OCI-LY3 (cell line): ENCODE measurements at regions not wholly inside any gene's neighbourhood (a gene's known extent, or its start where the extent isn't known, plus 50 kb on each side); places are given as distances from the start of the nearest gene placed in this dataset.

Source experiments
- CTCF ChIP-seq: fragments of 200-600, 300-600 bp; sonication (generic); IDR thresholded peaks from 2 replicates; pipeline ENCODE4 v1.5.1; 2014; ENCODE audit warnings: antibody characterized with exemption, low read length, low read depth
- EZH2phosphoT487 ChIP-seq: fragments of 200-600 bp; shearing (Covaris generic); IDR thresholded peaks from 2 replicates; pipeline ENCODE4 v1.6.1; 2018; ENCODE audit warnings: antibody characterized with exemption, mixed run types, low read depth

- TF ChIP-seq CTCF: no peak
- TF ChIP-seq EZH2phosphoT487: no peak
These were observed 411.6 kb downstream of the GBE1 start for GRCh38 chr3:81349816-81350340.
